Sigmoid colon (tissue), 4 donors: ENCODE measurements at regions not wholly inside any gene's neighbourhood (a gene's known extent, or its start where the extent isn't known, plus 50 kb on each side); places are given as distances from the start of the nearest gene placed in this dataset.

Experiments used
- CTCF ChIP-seq, 4 experiments: fragments of 450-650 bp in 3 of 4; fragments of 200-600 bp in 1 of 4; IDR thresholded peaks; one replicate each; pipeline ENCODE4 v1.5.1; 2016 to 2019; ENCODE audit warnings: antibody characterized with exemption in 4 of 4, mild to moderate bottlenecking in 3 of 4, moderate library complexity in 2 of 4
- EP300 ChIP-seq, 4 donors: sonication (generic); formaldehyde crosslinking; IDR thresholded peaks; one replicate each; pipeline ENCODE4 v1.6.1; 2017; ENCODE audit warnings: antibody characterized with exemption in 4 of 4

GRCh38 chr5:142446960-142447279 lies 122.1 kb upstream of the SPRY4 start:
- TF ChIP-seq CTCF (IDR thresholded peaks at IDR 0.05) (no peak), EP300 (IDR thresholded peaks at IDR 0.05) (no peak)
